Caco-2 (cell line): ENCODE measurements at regions not wholly inside any gene's neighbourhood (a gene's known extent, or its start where the extent isn't known, plus 50 kb on each side); places are given as distances from the start of the nearest gene placed in this dataset.

Experiments used
- BruUV-seq: library from RNA; stranded (reverse); fragments of 400-500 nt; replicated peaks from 2 replicates; lab custom pipeline; 2021; lab: Mats Ljungman, UMichigan
- CTCF ChIA-PET: fragments of 300-600 bp; sonication (Branson Sonifier 250); formaldehyde crosslinking; loops from one replicate; lab custom pipeline; 2022; ENCODE audit warnings: antibody characterized with exemption; lab: Charles Lee
- POLR2A ChIA-PET: fragments of 300-600 bp; sonication (Branson Sonifier 250); formaldehyde crosslinking; loops from one replicate; lab custom pipeline; 2022; ENCODE audit warnings: antibody characterized with exemption; lab: Charles Lee
- DNase-seq, 2 experiments: peaks; one replicate each; pipeline versions ENCODE4 v3.0.0 to v3.0.0-alpha.2; 2020 to 2022
- H3K27me3 ChIP-seq: replicated peaks from 2 replicates; pipeline ENCODE4 v1.6.0; 2011; ENCODE audit warnings: low read length; ENCODE audit not compliant: control insufficient read depth, insufficient read depth
- H3K36me3 ChIP-seq: 2 replicates; pipeline ENCODE4 v1.5.1; 2011; ENCODE audit warnings: low read length; ENCODE audit not compliant: control insufficient read depth, insufficient read depth
- H3K4me1 ChIP-seq: fragments of 250-450 bp; sonication (Bioruptor Pico); 2 replicates; pipeline ENCODE4 v1.5.1; 2020; ENCODE audit warnings: mild to moderate bottlenecking
- H3K4me3 ChIP-seq: 2 replicates; pipeline ENCODE4 v1.5.1; 2011; ENCODE audit warnings: low read depth, mild to moderate bottlenecking, control low read depth, low read length
- H3K9me3 ChIP-seq: fragments of 250-450 bp; sonication (Bioruptor Pico); 2 replicates; pipeline ENCODE4 v1.5.1; 2020; ENCODE audit warnings: mild to moderate bottlenecking, moderate library complexity
- H3K27ac Mint-ChIP-seq: one replicate; pipeline ENCODE4 v1.8.0; 2022; ENCODE audit warnings: mixed read lengths; ENCODE audit not compliant: unreplicated experiment
- H3K27me3 Mint-ChIP-seq: one replicate; pipeline ENCODE4 v1.8.0; 2022; ENCODE audit warnings: mixed read lengths; ENCODE audit not compliant: insufficient read depth, unreplicated experiment
- H3K36me3 Mint-ChIP-seq: one replicate; pipeline ENCODE4 v1.8.0; 2022; ENCODE audit warnings: mild to moderate bottlenecking, mixed read lengths; ENCODE audit not compliant: insufficient read depth, unreplicated experiment
- H3K4me1 Mint-ChIP-seq: one replicate; pipeline ENCODE4 v1.8.0; 2022; ENCODE audit warnings: low read depth, mixed read lengths; ENCODE audit not compliant: unreplicated experiment
- H3K4me3 Mint-ChIP-seq: one replicate; pipeline ENCODE4 v1.8.0; 2022; ENCODE audit warnings: mild to moderate bottlenecking, moderate library complexity, mixed read lengths; ENCODE audit not compliant: unreplicated experiment
- H3K9me3 Mint-ChIP-seq: one replicate; pipeline ENCODE4 v1.8.0; 2022; ENCODE audit warnings: mixed read lengths; ENCODE audit not compliant: unreplicated experiment
- CTCF ChIP-seq, 2 experiments: fragments of 200-600 bp in 1 of 2; IDR thresholded peaks; 1 replicate in 1 of 2; 2 replicates in 1 of 2; pipeline versions ENCODE4 v1.5.1 to v1.8.0; 2011 to 2022; ENCODE audit warnings: antibody characterized with exemption in 1 of 2, control low read depth in 1 of 2, inconsistent platforms in 1 of 2, low read depth in 1 of 2, low read length in 1 of 2, mild to moderate bottlenecking in 1 of 2, moderate library complexity in 1 of 2; ENCODE audit not compliant: insufficient read depth in 1 of 2, severe bottlenecking in 1 of 2, unreplicated experiment in 1 of 2
- intact Hi-C: fragments of 100-400 bp; cut with micrococcal nuclease; formaldehyde crosslinking; loops from one replicate; pipeline ENCODE4 v1.10.0; 2022; ENCODE audit not compliant: unreplicated experiment

GRCh38 chr1:95631695-95632094 lies 397.7 kb downstream of the RWDD3 start:
- Histone ChIP-seq H3K36me3 (no peaks in the 10 kb centered on the region), H3K4me1 (no peaks in the 10 kb centered on the region), H3K9me3 (no peaks in the 10 kb centered on the region), H3K4me3 (no peak overlapping the region), H3K27me3 (no peaks in the 10 kb centered on the region)
- ChIA-PET CTCF (no interaction called here), POLR2A (no interaction called here)
- intact Hi-C loops = no loop called here
- H3K27me3 Mint-ChIP-seq = no peaks in the 10 kb centered on the region
- H3K9me3 Mint-ChIP-seq = no peaks in the 10 kb centered on the region
- H3K36me3 Mint-ChIP-seq = no peaks in the 10 kb centered on the region
- no peak overlapping the region for H3K4me3 Mint-ChIP-seq
- no peak overlapping the region for H3K27ac Mint-ChIP-seq
- no peak for TF ChIP-seq CTCF (IDR thresholded peaks at IDR 0.05; ENCODE audit: insufficient read depth in 1 of 2, low read depth in 1 of 2, low read length in 1 of 2, severe bottlenecking in 1 of 2, unreplicated experiment in 1 of 2)
- DNase-seq = no peak
- BruUV-seq = no TSS peak
- H3K4me1 Mint-ChIP-seq = peaks cover 6% of the 10 kb centered on the region

GRCh38 chr1:95635811-95636210 lies 401.8 kb downstream of the RWDD3 start:
- intact Hi-C loops = no loop called here
- peaks cover 5% of the 10 kb centered on the region for H3K4me1 Mint-ChIP-seq
- no peak overlapping the region for H3K4me3 ChIP-seq
- no peak overlapping the region for H3K4me3 Mint-ChIP-seq
- TF ChIP-seq CTCF (IDR thresholded peaks at IDR 0.05; ENCODE audit: insufficient read depth in 1 of 2, low read depth in 1 of 2, low read length in 1 of 2, severe bottlenecking in 1 of 2, unreplicated experiment in 1 of 2) = no peak
- H3K9me3 Mint-ChIP-seq = no peaks in the 10 kb centered on the region
- POLR2A ChIA-PET = no interaction called here
- no peak for DNase-seq
- BruUV-seq = no TSS peak
- CTCF ChIA-PET = no interaction called here
- no peaks in the 10 kb centered on the region for H3K36me3 ChIP-seq
- H3K27me3 Mint-ChIP-seq = no peaks in the 10 kb centered on the region
- no peaks in the 10 kb centered on the region for H3K9me3 ChIP-seq
- no peaks in the 10 kb centered on the region for H3K27me3 ChIP-seq
- H3K27ac Mint-ChIP-seq = no peak overlapping the region
- no peaks in the 10 kb centered on the region for H3K36me3 Mint-ChIP-seq
- H3K4me1 ChIP-seq = peaks cover 2% of the 10 kb centered on the region

GRCh38 chr1:95636897-95637296 lies 402.9 kb downstream of the RWDD3 start:
- Histone ChIP-seq H3K9me3 (no peaks in the 10 kb centered on the region), H3K4me3 (no peak overlapping the region), H3K27me3 (no peaks in the 10 kb centered on the region), H3K4me1 (peaks cover 8% of the 10 kb centered on the region), H3K36me3 (no peaks in the 10 kb centered on the region)
- no TSS peak for BruUV-seq
- POLR2A ChIA-PET = no interaction called here
- peaks cover 12% of the 10 kb centered on the region for H3K4me1 Mint-ChIP-seq
- H3K27me3 Mint-ChIP-seq = no peaks in the 10 kb centered on the region
- H3K36me3 Mint-ChIP-seq = no peaks in the 10 kb centered on the region
- H3K27ac Mint-ChIP-seq = no peak overlapping the region
- DNase-seq = no peak
- no peak for TF ChIP-seq CTCF (IDR thresholded peaks at IDR 0.05; ENCODE audit: insufficient read depth in 1 of 2, low read depth in 1 of 2, low read length in 1 of 2, severe bottlenecking in 1 of 2, unreplicated experiment in 1 of 2)
- no peaks in the 10 kb centered on the region for H3K9me3 Mint-ChIP-seq
- H3K4me3 Mint-ChIP-seq = no peak overlapping the region
- intact Hi-C loops = no loop called here
- CTCF ChIA-PET = no interaction called here
